SJCRH30 (cell line): ENCODE measurements at regions not wholly inside any gene's neighbourhood (a gene's known extent, or its start where the extent isn't known, plus 50 kb on each side); places are given as distances from the start of the nearest gene placed in this dataset.
A peak's percentile ranks its signal among the peaks of the same experiment; 100 is the strongest.

Experiments used
- DNase-seq, 2 experiments: peaks; one replicate each; pipeline ENCODE4 v3.0.0-alpha.2; 2015 to 2020
- H3K27ac ChIP-seq: fragments of 250-450 bp; sonication (Bioruptor Pico); 2 replicates; pipeline ENCODE4 v1.5.1; 2020; ENCODE audit warnings: mild to moderate bottlenecking, moderate library complexity
- H3K27me3 ChIP-seq: fragments of 250-450 bp; sonication (Bioruptor Pico); 2 replicates; pipeline ENCODE4 v1.5.1; 2020; ENCODE audit warnings: mild to moderate bottlenecking, moderate library complexity
- H3K36me3 ChIP-seq: fragments of 250-450 bp; sonication (Bioruptor Pico); 2 replicates; pipeline ENCODE4 v1.5.1; 2020; ENCODE audit warnings: mild to moderate bottlenecking, moderate library complexity
- H3K4me1 ChIP-seq: fragments of 250-450 bp; sonication (Bioruptor Pico); 2 replicates; pipeline ENCODE4 v1.5.1; 2020; ENCODE audit warnings: mild to moderate bottlenecking, moderate library complexity
- H3K4me3 ChIP-seq: fragments of 250-450 bp; sonication (Bioruptor Pico); 2 replicates; pipeline ENCODE4 v1.5.1; 2020; ENCODE audit warnings: mild to moderate bottlenecking, moderate library complexity
- H3K9me3 ChIP-seq: fragments of 250-450 bp; sonication (Bioruptor Pico); replicated peaks from 2 replicates; pipeline ENCODE4 v1.5.1; 2020; ENCODE audit warnings: mild to moderate bottlenecking, moderate library complexity

GRCh38 chr4:182179751-182180150, 63.5 kb upstream of the TENM3 start:
- no peaks in the 10 kb centered on the region for H3K36me3 ChIP-seq
- no peaks in the 10 kb centered on the region for H3K27me3 ChIP-seq
- peak overlapping the region; percentile 12 for H3K4me3 ChIP-seq
- H3K27ac ChIP-seq, result peak overlapping the region; percentile 55
- no peak for DNase-seq
- no peaks in the 10 kb centered on the region for H3K9me3 ChIP-seq
- peaks cover 13% of the 10 kb centered on the region for H3K4me1 ChIP-seq

GRCh38 chr4:182185491-182185890, 57.7 kb upstream of the TENM3 start:
- no peak for DNase-seq
- H3K4me3 ChIP-seq, result no peak overlapping the region
- H3K36me3 ChIP-seq, result no peaks in the 10 kb centered on the region
- no peaks in the 10 kb centered on the region for H3K27me3 ChIP-seq
- H3K4me1 ChIP-seq, result peaks cover 14% of the 10 kb centered on the region
- no peaks in the 10 kb centered on the region for H3K9me3 ChIP-seq
- H3K27ac ChIP-seq, result no peak overlapping the region

- Histone ChIP-seq H3K36me3 (no peaks in the 10 kb centered on the region), H3K27ac (no peak overlapping the region), H3K4me1 (peaks cover 23% of the 10 kb centered on the region), H3K9me3 (no peaks in the 10 kb centered on the region), H3K27me3 (no peaks in the 10 kb centered on the region), H3K4me3 (no peak overlapping the region)
- no peak for DNase-seq
Observed at GRCh38 chr4:182187674-182188073, 55.5 kb upstream of the TENM3 start.

GRCh38 chr4:182188622-182189021, 54.6 kb upstream of the TENM3 start:
- Histone ChIP-seq H3K4me3 (no peak overlapping the region; the same call in 1 of the 2 replicates), H3K9me3 (no peaks in the 10 kb centered on the region), H3K27ac (peak overlapping the region; percentile 95), H3K4me1 (peaks cover 28% of the 10 kb centered on the region), H3K36me3 (no peaks in the 10 kb centered on the region), H3K27me3 (no peaks in the 10 kb centered on the region)
- peak; percentile 43 to 67 for DNase-seq

GRCh38 chr4:182189103-182189878, 53.9 kb upstream of the TENM3 start:
- peak overlapping the region; percentile 95 for H3K27ac ChIP-seq
- H3K4me1 ChIP-seq, result peaks cover 28% of the 10 kb centered on the region
- peak overlapping the region; percentile 34 for H3K4me3 ChIP-seq
- H3K36me3 ChIP-seq, result no peaks in the 10 kb centered on the region
- H3K9me3 ChIP-seq, result no peaks in the 10 kb centered on the region
- H3K27me3 ChIP-seq, result no peaks in the 10 kb centered on the region
- peak; percentile 90 to 94 for DNase-seq

GRCh38 chr4:182190306-182190705, 52.9 kb upstream of the TENM3 start:
- H3K36me3 ChIP-seq, result no peaks in the 10 kb centered on the region
- H3K4me3 ChIP-seq, result peak overlapping the region; percentile 33
- no peaks in the 10 kb centered on the region for H3K27me3 ChIP-seq
- no peaks in the 10 kb centered on the region for H3K9me3 ChIP-seq
- peaks cover 28% of the 10 kb centered on the region for H3K4me1 ChIP-seq
- peak overlapping the region; percentile 95 for H3K27ac ChIP-seq
- peak; percentile 43 to 72 for DNase-seq

- Histone ChIP-seq H3K36me3 (no peaks in the 10 kb centered on the region), H3K27me3 (no peaks in the 10 kb centered on the region), H3K9me3 (no peaks in the 10 kb centered on the region), H3K27ac (no peak overlapping the region), H3K4me3 (no peak overlapping the region), H3K4me1 (peaks cover 27% of the 10 kb centered on the region)
- peak; percentile 3 to 13 for DNase-seq
Observed at GRCh38 chr4:182192511-182193181, 50.6 kb upstream of the TENM3 start.

- H3K36me3 ChIP-seq, result no peaks in the 10 kb centered on the region
- H3K27ac ChIP-seq, result no peak overlapping the region
- H3K4me3 ChIP-seq, result no peak overlapping the region
- no peaks in the 10 kb centered on the region for H3K27me3 ChIP-seq
- DNase-seq, result no peak
- peaks cover 21% of the 10 kb centered on the region for H3K4me1 ChIP-seq
- H3K9me3 ChIP-seq, result no peaks in the 10 kb centered on the region
Observed at GRCh38 chr4:182193311-182193710, 49.9 kb upstream of the TENM3 start.
